Astrocyte of the cerebellum (primary cell): ENCODE measurements at regions not wholly inside any gene's neighbourhood (a gene's known extent, or its start where the extent isn't known, plus 50 kb on each side); places are given as distances from the start of the nearest gene placed in this dataset.

Source experiments
- DNase-seq: peaks from one replicate; pipeline ENCODE4 v3.0.0-alpha.2; 2011; ENCODE audit warnings: low read depth
- H3K4me3 ChIP-seq: 2 replicates; pipeline ENCODE4 v1.5.1; 2011; ENCODE audit warnings: mild to moderate bottlenecking, low read depth, low read length, moderate library complexity
- in situ Hi-C: cut with HindIII; loops from 2 replicates; pipeline ENCODE4 v1.10.0; 2017; ENCODE audit warnings: low sequenced_read_pairs
- TF ChIP-seq, protein P1 (sequence below): IDR thresholded peaks from 2 replicates; pipeline ENCODE4 v1.5.1; 2012; ENCODE audit warnings: low read length, low read depth, moderate library complexity, mild to moderate bottlenecking; ENCODE audit errors: missing control alignments

DNA sequence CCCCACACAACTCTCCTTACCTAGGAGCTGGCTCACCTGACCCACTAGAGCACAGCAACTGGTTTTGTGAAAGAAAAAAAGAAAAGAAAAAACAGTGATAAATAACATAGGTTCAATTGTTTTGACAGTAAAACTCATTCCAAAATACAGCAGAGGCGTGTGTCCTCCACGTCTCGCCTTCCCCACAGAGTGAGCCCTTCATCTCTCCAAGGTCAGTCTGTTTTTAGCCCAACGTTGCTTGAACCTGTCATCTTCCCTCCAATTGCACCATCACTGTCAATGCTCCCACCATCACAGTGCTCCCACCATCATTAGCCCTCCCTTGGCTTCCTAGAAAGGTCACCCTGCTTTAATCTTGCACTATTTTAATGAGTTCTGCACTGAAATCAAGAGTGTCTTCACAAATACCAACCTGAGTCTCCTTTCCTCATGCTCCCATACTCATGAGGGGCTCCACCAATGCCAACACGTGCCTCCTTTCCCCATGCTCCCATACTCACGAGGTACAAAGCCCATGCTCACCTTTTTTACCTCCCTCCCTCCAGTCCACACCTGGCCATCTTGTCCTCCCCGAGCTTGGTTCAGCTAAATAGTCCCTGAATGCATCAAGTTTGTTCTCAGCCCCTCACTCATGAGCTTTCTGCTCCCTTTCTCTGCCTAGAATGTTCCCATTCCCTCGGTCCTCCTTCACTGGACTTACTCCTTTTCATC is 103.7 kb downstream of the IRS2 start:
- in situ Hi-C loops: no loop called here
- TF ChIP-seq, protein P1, sequence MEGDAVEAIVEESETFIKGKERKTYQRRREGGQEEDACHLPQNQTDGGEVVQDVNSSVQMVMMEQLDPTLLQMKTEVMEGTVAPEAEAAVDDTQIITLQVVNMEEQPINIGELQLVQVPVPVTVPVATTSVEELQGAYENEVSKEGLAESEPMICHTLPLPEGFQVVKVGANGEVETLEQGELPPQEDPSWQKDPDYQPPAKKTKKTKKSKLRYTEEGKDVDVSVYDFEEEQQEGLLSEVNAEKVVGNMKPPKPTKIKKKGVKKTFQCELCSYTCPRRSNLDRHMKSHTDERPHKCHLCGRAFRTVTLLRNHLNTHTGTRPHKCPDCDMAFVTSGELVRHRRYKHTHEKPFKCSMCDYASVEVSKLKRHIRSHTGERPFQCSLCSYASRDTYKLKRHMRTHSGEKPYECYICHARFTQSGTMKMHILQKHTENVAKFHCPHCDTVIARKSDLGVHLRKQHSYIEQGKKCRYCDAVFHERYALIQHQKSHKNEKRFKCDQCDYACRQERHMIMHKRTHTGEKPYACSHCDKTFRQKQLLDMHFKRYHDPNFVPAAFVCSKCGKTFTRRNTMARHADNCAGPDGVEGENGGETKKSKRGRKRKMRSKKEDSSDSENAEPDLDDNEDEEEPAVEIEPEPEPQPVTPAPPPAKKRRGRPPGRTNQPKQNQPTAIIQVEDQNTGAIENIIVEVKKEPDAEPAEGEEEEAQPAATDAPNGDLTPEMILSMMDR: no peak

DNA sequence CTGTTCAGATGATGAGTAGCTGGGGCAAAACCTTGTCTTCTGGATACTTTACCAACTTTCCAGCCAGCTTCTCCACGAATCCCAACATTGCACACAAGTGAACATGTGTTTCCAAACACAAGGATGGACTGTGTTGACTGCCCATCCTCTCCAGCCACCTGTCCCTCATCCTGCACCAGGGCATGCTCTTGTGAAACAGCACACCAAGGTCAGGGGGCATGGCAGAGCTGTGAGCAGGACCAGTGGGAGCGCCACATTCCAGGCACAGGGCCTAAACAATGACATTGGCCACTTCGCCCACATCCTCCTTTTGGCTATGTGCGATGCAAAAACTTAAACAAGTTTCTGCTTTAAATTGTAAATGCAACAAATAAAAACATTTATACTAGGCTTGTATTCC is 105.5 kb downstream of the IRS2 start:
- no peak for DNase-seq
- H3K4me3 ChIP-seq: no peak overlapping the region
- TF ChIP-seq, protein P1: no peak
- in situ Hi-C loops: no loop called here

More for the DNA sequence above, 103.7 kb downstream of the IRS2 start:
- H3K4me3 ChIP-seq: no peak overlapping the region
- DNase-seq: no peak

DNA sequence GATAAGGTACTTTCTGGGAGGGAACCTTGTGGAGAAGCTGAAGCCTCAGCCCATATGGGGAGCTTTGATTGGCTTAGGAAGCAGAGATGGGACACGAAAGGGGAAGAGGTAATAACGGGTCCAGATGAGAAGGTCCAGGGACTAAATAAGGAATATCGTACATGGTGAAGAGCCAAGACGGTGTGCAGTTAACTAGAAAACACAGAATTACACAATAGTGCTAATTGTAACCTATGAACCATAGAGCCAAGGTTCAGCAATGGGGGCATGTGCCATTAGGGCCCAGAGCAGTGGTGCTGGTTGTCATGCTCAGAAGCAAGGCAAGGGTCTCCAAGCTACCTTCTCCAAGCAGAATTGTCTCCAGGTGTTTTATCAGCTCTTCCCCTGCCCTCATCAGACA is 106.1 kb downstream of the IRS2 start:
- DNase-seq: no peak
- TF ChIP-seq, protein P1: no peak

DNA sequence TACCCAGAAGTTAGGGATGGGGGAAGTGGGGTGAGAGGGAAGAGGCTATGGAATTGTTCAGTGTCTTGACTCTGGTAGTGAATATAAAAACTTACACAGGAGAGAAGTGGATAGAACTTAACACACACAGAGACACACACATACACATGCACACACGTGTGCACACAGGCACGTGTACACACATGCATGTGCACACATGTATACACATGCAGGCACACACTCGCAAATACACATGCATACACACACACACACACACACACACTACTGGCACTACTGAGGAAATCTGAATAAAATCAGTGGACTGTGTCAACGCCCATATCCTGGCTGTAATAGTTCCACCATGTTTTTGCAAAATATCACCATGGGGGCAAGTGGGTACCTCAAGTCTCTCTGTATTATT is 107.9 kb downstream of the IRS2 start:
- in situ Hi-C loops: no loop called here
- TF ChIP-seq, protein P1: no peak
- DNase-seq: no peak
- no peak overlapping the region for H3K4me3 ChIP-seq

More for the DNA sequence above, 106.1 kb downstream of the IRS2 start:
- no peak overlapping the region for H3K4me3 ChIP-seq
- in situ Hi-C loops: no loop called here

DNA sequence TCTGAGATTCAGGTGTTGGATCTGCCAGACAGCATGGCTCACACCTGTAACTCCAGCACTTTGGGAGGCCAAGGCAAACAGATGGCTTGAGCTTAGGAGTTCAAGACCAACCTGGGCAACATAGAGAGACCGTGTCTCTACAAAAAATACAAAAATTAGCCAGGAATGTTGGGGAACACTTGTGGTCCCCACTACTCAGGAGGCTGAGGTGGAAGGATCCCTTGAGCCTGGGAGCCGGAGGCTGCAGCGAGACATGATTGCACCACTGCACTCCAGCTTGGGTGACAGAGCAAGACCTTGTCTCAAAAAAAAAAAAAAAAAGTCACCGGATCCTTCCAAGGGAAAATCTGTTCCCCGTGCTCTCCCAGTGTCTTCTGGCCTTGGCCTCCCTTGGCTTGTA is 109.2 kb downstream of the IRS2 start:
- TF ChIP-seq, protein P1: no peak
- no peak for DNase-seq
- no peak overlapping the region for H3K4me3 ChIP-seq
- in situ Hi-C loops: no loop called here

DNA sequence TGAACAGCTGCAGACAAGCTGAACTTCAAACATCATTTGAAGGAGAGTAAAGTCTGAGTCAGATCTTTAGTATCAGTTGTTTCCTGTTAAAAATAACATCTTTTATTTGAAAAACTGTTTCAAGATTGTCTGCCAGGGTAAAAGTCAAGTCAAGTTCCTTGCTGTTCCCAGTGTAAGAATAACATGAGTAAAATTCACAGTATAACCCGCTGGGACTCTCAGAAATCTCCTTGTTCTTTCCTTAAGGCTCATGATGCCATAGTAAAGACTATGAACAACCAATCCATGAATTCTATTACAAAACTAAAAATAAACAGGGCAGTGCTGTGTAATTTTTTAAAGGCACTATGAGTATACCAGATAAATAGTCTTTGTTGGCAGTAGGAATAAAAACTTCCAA is 112.9 kb downstream of the IRS2 start:
- DNase-seq: no peak
- in situ Hi-C loops: no loop called here
- TF ChIP-seq, protein P1: no peak
- H3K4me3 ChIP-seq: no peak overlapping the region
